ENCODE measurements at regions not wholly inside any gene's neighbourhood (a gene's known extent, or its start where the extent isn't known, plus 50 kb on each side); places are given as distances from the start of the nearest gene placed in this dataset.

- no peak for DNase-seq
These were observed 64.3 kb downstream of the MRPL14 start for GRCh38 chr6:44062771-44063560.

- DNase-seq, result no peak
These were observed 65.0 kb downstream of the MRPL14 start for GRCh38 chr6:44062105-44062770.

- no peak for DNase-seq
These were observed 65.7 kb downstream of the MRPL14 start for GRCh38 chr6:44061375-44062104.

- no peak for DNase-seq
These were observed 66.5 kb downstream of the MRPL14 start for GRCh38 chr6:44060612-44061374.

- DNase-seq, result no peak
These were observed 67.6 kb downstream of the MRPL14 start for GRCh38 chr6:44059359-44060346.

- no peak for DNase-seq
These were observed 68.5 kb downstream of the MRPL14 start for GRCh38 chr6:44058617-44059358.

GRCh38 chr6:44057931-44058616 lies 69.2 kb downstream of the MRPL14 start:
- DNase-seq, result no peak

- DNase-seq, result no peak
These were observed 69.9 kb downstream of the MRPL14 start for GRCh38 chr6:44057238-44057930.

- DNase-seq, result no peak
These were observed 70.6 kb downstream of the MRPL14 start for GRCh38 chr6:44056392-44057237.

- DNase-seq, result no peak
These were observed 72.3 kb downstream of the MRPL14 start for GRCh38 chr6:44054721-44055559.

GRCh38 chr6:44053760-44054556 lies 73.3 kb downstream of the MRPL14 start:
- no peak for DNase-seq

GRCh38 chr6:44053106-44053756 lies 74.0 kb downstream of the MRPL14 start:
- no peak for DNase-seq

GRCh38 chr6:44052419-44053023 lies 74.7 kb downstream of the MRPL14 start:
- no peak for DNase-seq

GRCh38 chr6:44051515-44051914 lies 75.7 kb downstream of the MRPL14 start:
- no peak for DNase-seq

- DNase-seq, result no peak
These were observed 76.3 kb downstream of the MRPL14 start for GRCh38 chr6:44050872-44051505.

All from NCI-H2227 treated with DMSO at 0.1 percent for 48 hours (cell line).